Body of pancreas (tissue), 4 donors: ENCODE measurements at regions not wholly inside any gene's neighbourhood (a gene's known extent, or its start where the extent isn't known, plus 50 kb on each side); places are given as distances from the start of the nearest gene placed in this dataset.

ENCODE experiments used
- CTCF ChIP-seq, 7 experiments: fragments of 450-650 bp in 4 of 7; fragments of 200-600 bp in 3 of 7; sonication (generic) in 3 of 7; IDR thresholded peaks; one replicate each; pipeline ENCODE4 v1.5.1; 2016 to 2019; ENCODE audit warnings: antibody characterized with exemption in 7 of 7
- POLR2A ChIP-seq, 3 donors: fragments of 450-650 bp; IDR thresholded peaks; one replicate each; pipeline ENCODE4 v1.6.1; 2016; ENCODE audit warnings: antibody characterized with exemption in 3 of 3, mild to moderate bottlenecking in 2 of 3

DNA sequence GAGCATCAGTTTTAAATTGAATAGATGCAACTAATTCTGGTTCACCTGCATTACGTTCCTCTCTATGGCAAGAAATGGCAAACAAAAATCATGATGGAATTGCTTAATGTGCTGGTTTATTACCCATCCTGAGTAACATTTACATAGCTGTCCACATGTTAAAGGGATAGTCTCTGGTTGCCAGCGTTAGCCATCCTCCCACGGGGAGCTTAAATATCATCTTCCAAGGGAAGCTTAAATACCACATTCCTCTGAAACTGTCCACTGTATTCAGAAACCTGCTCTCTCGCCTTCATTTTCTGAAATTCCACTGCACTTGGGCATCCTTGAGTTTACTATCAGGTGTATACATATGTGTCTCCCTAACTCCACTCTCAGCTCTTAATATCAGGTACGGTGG is 586.6 kb downstream of the TLL1 start:
- TF ChIP-seq CTCF (IDR thresholded peaks at IDR 0.05) (no peak), POLR2A (IDR thresholded peaks at IDR 0.05) (no peak)
